Smooth muscle cell (in vitro differentiated cells): ENCODE measurements at regions not wholly inside any gene's neighbourhood (a gene's known extent, or its start where the extent isn't known, plus 50 kb on each side); places are given as distances from the start of the nearest gene placed in this dataset.

Experiments used
- DNase-seq: peaks from one replicate; lab custom pipeline; 2025; ENCODE audit not compliant: unreplicated experiment; lab: John Stamatoyannopoulos, UW
- H2AFZ ChIP-seq: fragments of 200-600 bp; sonication (generic); 2 replicates; pipeline ENCODE4 v1.6.0; 2016; ENCODE audit warnings: antibody characterized with exemption, low read depth, mild to moderate bottlenecking
- H3F3A ChIP-seq: fragments of 200-600 bp; sonication (generic); 2 replicates; pipeline ENCODE4 v1.6.0; 2017; ENCODE audit warnings: antibody characterized with exemption, low read depth
- H3K27ac ChIP-seq: fragments of 200-600 bp; sonication (generic); 2 replicates; pipeline ENCODE4 v1.5.1; 2016; ENCODE audit warnings: low read depth, mild to moderate bottlenecking
- H3K27me3 ChIP-seq: fragments of 200-600 bp; sonication (generic); 2 replicates; pipeline ENCODE4 v1.6.1; 2016; ENCODE audit warnings: low read depth, mild to moderate bottlenecking
- H3K36me3 ChIP-seq: fragments of 200-600 bp; sonication (generic); 2 replicates; pipeline ENCODE4 v1.5.1; 2016; ENCODE audit warnings: low read depth
- H3K4me1 ChIP-seq: fragments of 200-600 bp; sonication (generic); 2 replicates; pipeline ENCODE4 v1.5.1; 2016; ENCODE audit warnings: low read depth
- H3K4me2 ChIP-seq: fragments of 200-600 bp; sonication (generic); 2 replicates; pipeline ENCODE4 v1.6.0; 2016; ENCODE audit warnings: mild to moderate bottlenecking
- H3K4me3 ChIP-seq: fragments of 200-600 bp; sonication (generic); 2 replicates; pipeline ENCODE4 v1.5.1; 2016; ENCODE audit warnings: mild to moderate bottlenecking
- H3K79me2 ChIP-seq: fragments of 200-600 bp; sonication (generic); 2 replicates; pipeline ENCODE4 v1.6.0; 2016; ENCODE audit warnings: low read depth, mild to moderate bottlenecking
- H3K9ac ChIP-seq: fragments of 200-600 bp; sonication (generic); 2 replicates; pipeline ENCODE4 v1.6.0; 2016; ENCODE audit warnings: low read depth
- H3K9me3 ChIP-seq: fragments of 200-600 bp; sonication (generic); replicated peaks from 2 replicates; pipeline ENCODE4 v1.5.1; 2016; ENCODE audit warnings: low read depth
- H4K20me1 ChIP-seq: fragments of 200-600 bp; sonication (generic); 2 replicates; pipeline ENCODE4 v1.6.0; 2016; ENCODE audit warnings: low read depth
- WGBS: methylation state at CpG from one replicate; pipeline ENCODE4 v1.1.7; 2016; ENCODE audit warnings: low lambda C conversion rate; 5-methylcytosine and 5-hydroxymethylcytosine counted together
- TF ChIP-seq, protein P1 (sequence below): fragments of 200-600 bp; sonication (generic); IDR thresholded peaks from 2 replicates; pipeline ENCODE4 v1.5.1; 2017; ENCODE audit warnings: borderline replicate concordance, mild to moderate bottlenecking, antibody characterized with exemption; ENCODE audit not compliant: insufficient read depth, poor library complexity, severe bottlenecking

DNA sequence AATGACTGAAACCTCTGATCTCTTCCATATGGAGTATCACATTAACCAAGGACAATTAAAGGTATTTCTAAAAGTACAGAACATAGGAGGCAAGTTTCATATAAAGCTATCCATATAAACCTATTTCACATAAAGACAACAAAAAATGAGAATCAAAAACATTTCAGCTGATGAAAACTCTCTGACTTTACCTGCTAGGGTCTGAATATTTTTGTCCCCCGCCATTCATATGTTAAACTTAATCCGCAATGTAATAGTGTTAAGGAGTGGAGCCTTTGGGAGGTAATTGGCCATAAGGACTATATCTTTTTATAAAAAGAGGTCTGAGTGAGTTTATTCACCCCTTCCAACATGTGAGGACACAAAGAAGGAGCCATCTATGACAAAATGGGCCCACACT lies 788.5 kb downstream of the DTWD2 start:
- Histone ChIP-seq H3K4me3 (no peak overlapping the region), H3K27me3 (no peaks in the 10 kb centered on the region), H3K9ac (no peak overlapping the region), H3K4me1 (no peaks in the 10 kb centered on the region), H3F3A (no peaks in the 10 kb centered on the region), H3K36me3 (no peaks in the 10 kb centered on the region), H3K27ac (no peak overlapping the region), H3K4me2 (no peak overlapping the region), H2AFZ (no peak overlapping the region), H4K20me1 (no peaks in the 10 kb centered on the region), H3K79me2 (no peaks in the 10 kb centered on the region), H3K9me3 (no peaks in the 10 kb centered on the region)
- TF ChIP-seq, protein P1, sequence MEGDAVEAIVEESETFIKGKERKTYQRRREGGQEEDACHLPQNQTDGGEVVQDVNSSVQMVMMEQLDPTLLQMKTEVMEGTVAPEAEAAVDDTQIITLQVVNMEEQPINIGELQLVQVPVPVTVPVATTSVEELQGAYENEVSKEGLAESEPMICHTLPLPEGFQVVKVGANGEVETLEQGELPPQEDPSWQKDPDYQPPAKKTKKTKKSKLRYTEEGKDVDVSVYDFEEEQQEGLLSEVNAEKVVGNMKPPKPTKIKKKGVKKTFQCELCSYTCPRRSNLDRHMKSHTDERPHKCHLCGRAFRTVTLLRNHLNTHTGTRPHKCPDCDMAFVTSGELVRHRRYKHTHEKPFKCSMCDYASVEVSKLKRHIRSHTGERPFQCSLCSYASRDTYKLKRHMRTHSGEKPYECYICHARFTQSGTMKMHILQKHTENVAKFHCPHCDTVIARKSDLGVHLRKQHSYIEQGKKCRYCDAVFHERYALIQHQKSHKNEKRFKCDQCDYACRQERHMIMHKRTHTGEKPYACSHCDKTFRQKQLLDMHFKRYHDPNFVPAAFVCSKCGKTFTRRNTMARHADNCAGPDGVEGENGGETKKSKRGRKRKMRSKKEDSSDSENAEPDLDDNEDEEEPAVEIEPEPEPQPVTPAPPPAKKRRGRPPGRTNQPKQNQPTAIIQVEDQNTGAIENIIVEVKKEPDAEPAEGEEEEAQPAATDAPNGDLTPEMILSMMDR, result no peak
- no peak for DNase-seq
- 86% methylated on average over 2 of the region's 2 CpGs for WGBS

DNA sequence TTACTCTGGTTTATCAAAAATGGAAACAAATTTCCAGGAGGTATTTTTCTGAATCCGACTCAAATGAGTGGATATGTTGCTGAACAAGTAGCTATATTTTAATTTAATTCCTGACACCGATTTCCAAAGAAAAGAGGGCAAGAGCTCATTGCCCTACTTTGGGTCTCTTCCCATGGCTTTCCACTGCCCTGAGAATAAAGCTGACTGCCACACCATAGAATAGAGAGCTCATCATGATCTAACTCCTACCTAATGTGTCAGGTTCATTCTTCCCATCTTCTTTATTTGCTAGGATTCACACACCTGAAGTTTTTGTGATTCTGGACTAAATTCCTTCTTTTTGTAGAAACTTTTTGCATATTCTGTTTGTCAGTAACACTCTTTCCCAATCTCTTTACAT lies 792.1 kb downstream of the DTWD2 start:
- H3K4me2 ChIP-seq, result no peak overlapping the region
- H3K27me3 ChIP-seq, result no peaks in the 10 kb centered on the region
- no peaks in the 10 kb centered on the region for H4K20me1 ChIP-seq
- no peaks in the 10 kb centered on the region for H3K36me3 ChIP-seq
- 91% methylated on average over 2 of the region's 2 CpGs for WGBS
- H3K4me3 ChIP-seq, result no peak overlapping the region
- TF ChIP-seq, protein P1, result no peak
- H3K27ac ChIP-seq, result no peak overlapping the region
- no peak overlapping the region for H2AFZ ChIP-seq
- H3K9ac ChIP-seq, result no peak overlapping the region
- H3K9me3 ChIP-seq, result no peaks in the 10 kb centered on the region
- H3K79me2 ChIP-seq, result no peaks in the 10 kb centered on the region
- no peak for DNase-seq
- H3F3A ChIP-seq, result no peaks in the 10 kb centered on the region
- H3K4me1 ChIP-seq, result no peaks in the 10 kb centered on the region

DNA sequence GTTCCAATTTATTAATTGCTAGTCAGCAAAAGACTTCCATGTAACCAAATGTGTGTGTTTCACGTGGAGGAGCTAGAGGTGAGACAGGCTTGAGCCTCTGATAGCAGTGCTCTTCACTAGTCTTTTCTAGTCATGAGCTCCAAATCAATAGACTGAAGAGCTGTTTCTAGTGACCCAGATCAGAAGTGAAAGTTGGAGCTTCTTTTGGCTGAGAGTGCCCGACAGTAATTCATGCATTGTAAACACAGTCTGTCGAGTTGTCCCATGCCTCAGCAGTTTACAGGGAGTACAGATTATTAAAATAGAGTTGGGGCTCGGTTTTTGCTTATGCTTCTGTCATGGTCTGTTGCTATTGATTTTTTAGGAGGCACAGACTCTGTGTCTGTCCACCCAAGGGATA lies 793.1 kb downstream of the DTWD2 start:
- DNase-seq, result no peak
- Histone ChIP-seq H3K4me3 (no peak overlapping the region), H3K9me3 (no peaks in the 10 kb centered on the region), H3F3A (no peaks in the 10 kb centered on the region), H3K27ac (no peak overlapping the region), H3K79me2 (no peaks in the 10 kb centered on the region), H3K36me3 (no peaks in the 10 kb centered on the region), H4K20me1 (no peaks in the 10 kb centered on the region), H3K4me2 (no peak overlapping the region), H2AFZ (no peak overlapping the region), H3K27me3 (no peaks in the 10 kb centered on the region), H3K4me1 (no peaks in the 10 kb centered on the region), H3K9ac (no peak overlapping the region)
- WGBS, result 86% methylated on average over 4 of the region's 4 CpGs
- TF ChIP-seq, protein P1, result no peak

DNA sequence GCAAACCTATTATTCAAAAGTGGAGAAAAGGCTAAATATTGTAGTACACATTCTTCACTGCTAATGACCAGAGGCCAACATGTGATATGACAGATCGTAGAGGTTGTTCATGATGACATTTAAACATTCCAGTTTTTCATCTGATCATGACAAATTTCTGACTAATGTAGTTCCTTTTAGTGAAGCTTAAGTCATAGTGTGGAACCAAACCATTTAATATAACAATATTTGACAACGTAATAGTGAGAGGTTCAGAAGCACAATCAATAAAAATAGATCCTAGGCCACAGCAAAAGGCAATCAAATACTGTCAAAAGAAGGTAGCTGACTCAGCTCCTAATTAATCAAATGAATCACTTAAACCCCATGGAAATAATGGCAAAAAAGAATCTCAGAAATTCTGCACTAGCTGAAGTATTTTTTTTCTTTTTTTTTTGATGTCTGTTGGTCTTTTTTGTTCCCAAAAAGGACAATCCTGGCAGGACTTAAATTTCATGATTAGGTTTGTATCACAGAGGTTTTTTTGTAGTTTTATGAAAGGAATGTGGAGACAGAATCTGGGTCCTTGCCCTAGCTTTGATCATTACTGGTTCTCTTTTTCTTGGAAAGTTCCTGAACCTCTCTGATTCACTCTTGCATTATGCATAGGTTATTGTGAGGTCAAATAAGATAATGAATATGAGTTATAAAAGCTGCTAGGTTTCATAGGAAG lies 795.0 kb downstream of the DTWD2 start:
- H3K27ac ChIP-seq, result no peak overlapping the region
- H3K36me3 ChIP-seq, result no peaks in the 10 kb centered on the region
- H3F3A ChIP-seq, result no peaks in the 10 kb centered on the region
- no peak for DNase-seq
- H3K27me3 ChIP-seq, result no peaks in the 10 kb centered on the region
- H3K4me1 ChIP-seq, result no peaks in the 10 kb centered on the region
- TF ChIP-seq, protein P1, result no peak
- no peak overlapping the region for H3K4me2 ChIP-seq
- H3K9me3 ChIP-seq, result no peaks in the 10 kb centered on the region
- H3K4me3 ChIP-seq, result no peak overlapping the region
- no peaks in the 10 kb centered on the region for H4K20me1 ChIP-seq
- H2AFZ ChIP-seq, result no peak overlapping the region
- WGBS, result 82% methylated on average over 2 of the region's 2 CpGs
- H3K79me2 ChIP-seq, result no peaks in the 10 kb centered on the region
- no peak overlapping the region for H3K9ac ChIP-seq
